HG02973 (cell line): ENCODE measurements at regions not wholly inside any gene's neighbourhood (a gene's known extent, or its start where the extent isn't known, plus 50 kb on each side); places are given as distances from the start of the nearest gene placed in this dataset.
"Not testable (repeated sequence)": the region's sequence is repeated elsewhere in the genome, so short reads cannot be mapped to it uniquely, and the experiment has no call there.

ENCODE experiments used
- ATAC-seq: cut with Tn5 transposase; IDR thresholded peaks from one replicate; pipeline ENCODE4 v1.9.1; 2021; ENCODE audit warnings: moderate library complexity; ENCODE audit not compliant: unreplicated experiment

DNA sequence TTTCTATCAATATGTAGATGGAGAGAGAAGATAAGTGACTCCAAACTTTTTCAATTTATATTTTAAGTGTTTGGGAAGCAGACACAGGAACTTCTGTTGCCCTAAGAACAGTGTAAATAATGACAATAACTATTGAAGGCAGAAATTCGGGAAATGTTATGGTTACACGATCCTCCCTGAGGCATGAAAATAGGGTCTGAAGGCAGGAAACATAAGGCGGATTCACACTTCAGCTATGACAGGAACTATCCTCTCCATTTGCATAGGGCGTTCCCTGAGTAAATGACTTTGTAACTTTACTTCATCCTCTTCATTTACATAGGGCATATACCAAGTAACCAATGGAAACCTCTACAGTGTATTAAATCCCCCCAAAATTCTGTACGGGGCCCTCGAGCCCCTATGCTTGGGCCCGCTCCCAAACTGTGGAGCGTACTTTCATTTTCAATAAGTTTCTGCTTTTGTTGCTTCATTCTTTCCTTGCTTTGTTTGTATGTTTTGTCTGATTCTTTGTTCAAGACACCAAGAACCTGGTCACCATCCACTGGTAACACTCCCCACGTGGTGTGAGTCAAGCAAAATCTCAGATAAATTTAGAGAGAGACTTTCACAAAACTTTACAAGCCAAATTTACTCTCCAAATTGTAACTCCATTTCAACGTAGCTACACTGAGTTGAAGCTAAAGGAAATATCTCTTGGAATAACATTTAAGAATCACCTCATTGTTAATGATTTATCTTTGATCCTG, 2504.3 kb downstream of the ARAP2 start:
- ATAC-seq, result no peak

DNA sequence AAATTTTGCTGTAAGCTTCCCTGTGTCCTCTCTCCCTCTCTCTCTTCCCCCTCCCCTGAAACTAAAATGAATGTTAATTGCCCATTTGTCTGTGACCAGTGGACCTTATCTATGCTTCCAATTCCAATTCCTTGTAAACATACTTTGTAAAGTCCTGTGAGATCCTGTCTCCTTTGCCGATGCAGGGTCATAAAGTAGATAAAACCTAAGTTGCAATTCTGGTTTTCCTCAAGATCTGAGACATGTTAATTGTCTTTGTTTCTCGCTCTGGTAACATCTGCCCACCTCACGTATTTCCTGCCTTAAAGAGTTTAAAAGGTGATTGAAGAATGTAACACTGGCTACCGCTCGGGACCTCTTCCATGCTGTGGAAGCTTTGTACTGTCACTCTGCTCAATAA, 2503.4 kb downstream of the ARAP2 start:
- ATAC-seq, result not testable (repeated sequence)

GRCh38 chr4:33746979-33747378, 2497.3 kb downstream of the ARAP2 start:
- no peak for ATAC-seq

GRCh38 chr4:33751050-33751449, 2493.3 kb downstream of the ARAP2 start:
- no peak for ATAC-seq

DNA sequence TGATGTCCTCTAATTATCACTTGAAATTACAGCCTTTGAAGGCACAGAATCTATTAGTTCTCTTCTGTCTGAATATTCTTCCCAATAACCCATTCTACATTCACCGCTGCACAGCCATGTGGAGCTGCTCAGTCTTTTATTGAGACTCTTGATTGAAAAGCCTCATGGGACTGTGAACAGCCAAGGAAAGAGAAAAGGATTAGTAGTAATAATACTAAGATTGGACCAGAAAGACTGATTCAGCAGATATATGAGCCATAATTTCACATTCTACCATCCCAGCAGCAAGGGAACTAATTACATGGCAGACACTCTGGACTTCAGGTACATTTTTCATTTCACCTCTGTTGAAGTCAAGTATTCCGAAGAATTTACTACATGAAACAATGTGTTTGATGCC, 2471.7 kb downstream of the ARAP2 start:
- no peak for ATAC-seq

DNA sequence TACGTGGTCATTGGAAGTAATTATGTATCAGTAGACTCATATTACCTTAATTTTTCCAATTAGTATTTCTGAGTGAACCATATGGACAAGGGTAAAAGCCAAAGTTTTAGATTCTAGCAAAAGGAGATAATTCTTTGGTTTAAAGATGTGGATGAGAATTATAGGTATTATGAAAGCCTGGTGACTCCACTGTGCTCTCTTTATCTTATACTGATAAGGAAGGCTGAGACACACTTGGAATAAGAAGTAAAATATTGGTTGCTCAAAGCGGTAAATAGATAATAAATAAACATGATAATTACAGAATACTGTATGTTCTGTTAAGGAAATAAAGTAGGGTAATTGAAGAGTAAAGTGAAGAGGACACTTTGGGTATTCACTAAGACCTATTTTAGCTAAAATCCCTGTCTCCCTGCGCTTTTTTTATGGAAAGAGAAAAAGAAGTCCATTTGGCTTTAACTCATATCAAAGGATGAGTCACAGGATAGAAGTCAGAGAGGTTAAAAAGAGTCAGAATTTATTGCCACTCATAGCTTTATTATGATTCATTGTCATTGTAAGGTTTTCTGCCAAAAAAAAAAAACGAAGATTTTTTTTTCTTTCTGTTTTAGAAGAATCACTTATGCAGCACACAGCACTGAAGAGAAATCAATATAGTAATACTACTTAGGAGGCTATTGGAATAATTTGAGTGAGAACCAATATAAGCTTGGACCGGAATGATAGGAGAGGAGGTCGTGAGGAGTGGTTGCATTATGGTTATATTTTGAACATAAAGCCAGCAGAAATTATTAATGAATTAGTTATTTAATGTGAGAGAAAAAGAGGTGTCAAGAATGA, 2463.1 kb downstream of the ARAP2 start:
- ATAC-seq, result no peak

DNA sequence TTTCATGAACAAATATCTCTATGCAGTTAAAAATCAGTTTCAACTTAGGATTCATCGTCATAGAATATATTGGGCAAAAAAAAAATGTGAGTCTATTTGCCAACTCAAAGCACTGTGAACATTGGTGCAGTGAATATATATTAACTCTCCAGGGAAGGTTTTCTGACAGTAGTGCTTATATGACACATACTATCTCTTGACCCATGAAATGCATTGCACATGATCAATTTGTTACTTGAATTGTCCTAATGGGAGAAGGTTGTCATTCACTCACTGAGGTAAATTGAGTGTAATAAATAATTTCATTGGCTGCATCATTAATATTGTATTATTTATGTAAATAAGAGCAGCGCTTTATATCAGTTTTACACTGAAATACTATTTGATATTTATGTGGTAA, 2458.5 kb downstream of the ARAP2 start:
- ATAC-seq, result no peak

DNA sequence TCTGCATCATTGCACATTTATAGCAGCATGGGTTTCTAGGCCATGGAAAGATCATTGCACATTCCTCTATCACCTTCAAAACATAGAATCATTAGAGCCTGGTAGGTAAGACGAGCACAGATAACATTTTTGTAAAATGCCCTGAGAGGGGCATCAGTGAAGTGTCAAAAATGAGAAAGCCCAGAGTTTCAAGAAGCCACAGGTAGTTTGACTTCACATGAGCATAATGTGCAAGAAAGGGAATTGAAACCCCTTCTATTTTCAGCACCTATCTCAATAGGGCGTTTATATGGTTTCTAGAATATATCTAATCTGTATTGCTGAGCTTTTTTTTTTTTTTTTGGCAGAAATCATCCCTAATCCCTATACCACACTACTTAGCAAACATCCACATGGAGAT, 2441.7 kb downstream of the ARAP2 start:
- no peak for ATAC-seq

- ATAC-seq, result no peak
Measured at GRCh38 chr4:33825685-33826084, 2418.6 kb downstream of the ARAP2 start.

DNA sequence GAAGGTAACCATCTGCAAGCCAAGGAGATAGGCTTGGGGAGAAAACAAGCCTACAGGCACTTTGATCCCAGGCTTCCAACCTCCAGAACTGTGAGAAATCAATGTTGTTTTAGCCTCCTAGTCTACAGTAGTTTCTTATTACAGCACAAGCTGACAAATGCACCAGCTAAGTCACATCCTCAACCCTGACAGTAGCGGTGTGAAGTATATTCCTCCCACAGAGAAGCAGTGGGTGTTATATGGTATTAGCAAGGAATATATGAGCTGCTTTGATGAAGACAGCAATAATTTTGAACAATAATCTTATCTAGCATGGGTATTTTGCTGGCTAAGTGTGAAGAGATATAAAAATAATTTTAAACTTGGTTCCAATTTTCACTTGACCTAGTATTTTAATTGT, 2415.0 kb downstream of the ARAP2 start:
- ATAC-seq, result not testable (repeated sequence)

DNA sequence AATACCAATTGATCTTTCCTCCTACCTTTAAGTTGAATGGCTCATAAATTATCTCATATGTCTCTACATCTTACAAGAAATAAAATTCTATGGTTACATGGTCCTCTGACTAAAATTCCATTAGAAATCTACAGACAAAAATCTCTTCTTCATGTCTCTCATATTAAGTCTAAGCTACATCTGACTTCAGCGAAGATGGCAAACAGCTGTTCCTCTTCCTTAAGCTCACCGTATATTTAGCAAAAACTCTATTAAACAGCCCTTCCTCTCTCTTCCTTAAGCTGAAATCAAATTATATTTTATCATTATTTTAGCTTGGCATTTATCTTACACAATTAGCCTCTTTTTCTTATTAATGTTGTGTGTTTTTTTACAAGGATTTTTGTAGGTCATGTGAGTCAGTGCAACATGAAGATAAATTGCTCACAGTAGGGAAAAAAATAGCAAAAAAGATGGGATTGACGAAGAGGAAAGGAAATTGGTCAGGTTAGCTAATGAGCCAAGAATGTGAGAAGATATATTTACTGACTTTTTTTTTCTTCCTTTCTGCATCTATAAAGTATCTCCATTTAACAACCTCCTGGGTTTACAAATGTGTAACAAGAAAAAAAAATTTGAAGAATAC, 2412.8 kb downstream of the ARAP2 start:
- no peak for ATAC-seq

DNA sequence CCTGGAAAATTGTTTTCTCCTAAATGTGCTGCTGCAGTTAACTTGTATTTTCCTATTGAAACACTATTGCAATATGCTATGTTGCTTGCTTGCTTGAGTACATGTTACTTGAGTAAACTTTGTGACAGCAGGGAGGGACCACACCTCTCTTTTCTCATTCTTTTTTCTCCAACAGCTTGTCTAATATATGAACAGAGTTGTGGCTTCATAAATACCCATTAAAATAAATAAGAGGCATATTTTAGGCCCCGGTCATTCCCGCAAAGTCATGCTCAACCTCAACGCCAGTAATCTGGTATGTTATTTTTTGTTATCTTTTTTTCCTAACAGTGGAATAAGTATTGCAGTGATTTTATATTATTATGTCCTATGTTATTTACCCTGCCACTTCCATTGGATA, 2408.6 kb downstream of the ARAP2 start:
- not testable (repeated sequence) for ATAC-seq

DNA sequence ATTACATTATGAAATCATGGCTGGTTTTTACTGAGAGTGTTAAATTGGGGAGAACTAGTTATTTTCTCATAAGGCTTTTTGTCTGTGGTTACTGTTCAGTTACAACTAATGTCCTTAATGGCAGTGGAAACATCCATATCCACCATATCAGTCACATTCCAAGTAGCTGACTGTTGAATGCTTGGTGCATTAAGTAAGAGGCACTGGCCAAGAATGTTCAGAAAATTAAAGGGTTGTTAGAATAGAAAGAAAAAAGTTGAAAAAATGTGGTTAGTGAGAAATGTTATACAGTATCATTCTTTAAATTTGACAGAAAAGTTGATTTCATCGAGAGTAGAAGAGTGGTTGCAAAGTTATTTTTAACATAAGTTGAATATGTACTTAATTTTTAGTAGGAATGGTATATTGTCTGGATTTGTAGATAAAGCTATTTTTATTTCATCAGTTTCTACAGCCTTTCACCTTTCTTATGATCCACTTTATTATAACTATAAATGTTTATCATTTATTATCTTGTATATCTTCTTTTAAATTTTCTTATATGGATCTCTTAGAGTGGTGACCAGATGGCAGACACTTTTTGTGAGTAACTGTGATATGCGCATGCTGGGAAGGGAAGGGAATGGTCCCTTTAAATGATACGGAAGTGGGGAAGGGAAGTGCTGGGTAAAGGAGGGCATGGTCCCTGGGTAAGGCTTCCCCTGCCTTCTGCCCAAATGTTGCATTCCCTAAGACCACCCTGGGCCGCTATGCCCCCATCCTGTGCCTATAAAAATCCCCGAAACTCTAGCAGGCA, 2407.1 kb downstream of the ARAP2 start:
- no peak for ATAC-seq

DNA sequence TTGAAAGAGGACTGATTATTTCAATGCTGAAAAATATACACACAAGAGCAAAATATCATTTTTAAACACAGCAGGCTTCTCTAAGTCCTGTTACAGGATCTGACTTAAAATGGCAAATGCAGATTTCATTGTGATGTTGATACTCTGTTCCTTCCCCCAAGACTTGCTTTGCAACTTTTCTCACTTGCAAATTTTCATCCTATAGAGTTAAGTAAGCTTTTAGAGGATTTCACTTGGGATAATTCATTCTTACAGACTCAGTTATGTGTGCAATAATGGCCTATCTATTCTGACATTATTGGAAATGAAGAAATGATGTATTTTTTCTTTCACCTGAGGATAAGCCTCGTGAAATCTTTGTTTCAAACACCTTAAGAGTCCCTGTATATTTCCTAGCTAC, 2403.2 kb downstream of the ARAP2 start:
- ATAC-seq, result no peak

DNA sequence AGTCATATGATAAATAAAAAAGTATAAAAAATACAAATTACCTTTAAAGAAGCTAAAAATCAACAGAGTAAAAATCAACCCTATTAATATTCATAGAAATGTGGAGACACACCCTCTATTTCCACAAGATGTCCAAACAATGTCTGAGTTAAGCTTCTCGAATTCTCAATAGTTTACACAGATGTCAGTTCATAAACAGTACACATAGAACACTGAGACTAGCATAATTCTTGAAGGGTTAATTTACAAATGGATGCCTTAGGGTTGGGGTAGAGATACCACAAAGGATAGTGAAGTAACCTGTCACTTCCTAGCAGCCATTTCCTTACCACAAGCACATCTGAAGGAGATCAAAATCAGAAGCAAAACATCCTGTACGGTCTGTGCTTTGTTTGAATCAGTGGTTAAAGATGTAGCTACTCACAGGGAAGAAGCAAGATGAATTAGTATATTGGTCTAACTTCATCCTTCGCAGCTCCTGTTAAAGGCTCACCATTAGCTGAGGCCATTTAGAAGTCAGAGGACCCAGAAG, 2393.9 kb downstream of the ARAP2 start:
- ATAC-seq, result no peak

GRCh38 chr4:33853670-33854069, 2390.6 kb downstream of the ARAP2 start:
- ATAC-seq, result not testable (repeated sequence)

DNA sequence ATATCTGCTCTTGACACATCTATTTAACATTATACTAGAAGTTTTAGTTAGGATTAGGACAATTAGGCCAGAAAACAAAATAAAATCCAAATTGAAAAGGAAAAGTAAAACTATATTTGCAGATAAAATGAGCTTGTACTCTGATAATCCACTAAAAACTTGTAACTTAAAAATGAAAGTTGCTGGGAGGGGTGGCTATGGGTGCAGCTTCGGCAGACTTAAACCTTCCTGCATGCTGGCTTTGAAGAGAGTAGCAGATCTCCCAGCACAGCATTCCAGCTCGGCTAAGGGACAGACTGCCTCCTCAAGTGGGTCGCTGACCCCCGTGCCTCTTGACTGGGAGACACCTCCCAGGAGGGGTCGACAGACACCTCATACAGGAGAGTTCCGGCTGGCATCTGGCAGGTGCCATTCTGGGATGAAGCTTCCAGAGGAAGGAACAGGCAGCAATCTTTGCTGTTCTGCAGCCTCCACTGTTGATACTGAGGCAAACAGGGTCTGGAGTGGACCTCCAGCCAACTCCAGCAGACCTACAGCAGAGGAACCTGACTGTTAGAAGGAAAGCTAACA, 2379.9 kb downstream of the ARAP2 start:
- no peak for ATAC-seq

DNA sequence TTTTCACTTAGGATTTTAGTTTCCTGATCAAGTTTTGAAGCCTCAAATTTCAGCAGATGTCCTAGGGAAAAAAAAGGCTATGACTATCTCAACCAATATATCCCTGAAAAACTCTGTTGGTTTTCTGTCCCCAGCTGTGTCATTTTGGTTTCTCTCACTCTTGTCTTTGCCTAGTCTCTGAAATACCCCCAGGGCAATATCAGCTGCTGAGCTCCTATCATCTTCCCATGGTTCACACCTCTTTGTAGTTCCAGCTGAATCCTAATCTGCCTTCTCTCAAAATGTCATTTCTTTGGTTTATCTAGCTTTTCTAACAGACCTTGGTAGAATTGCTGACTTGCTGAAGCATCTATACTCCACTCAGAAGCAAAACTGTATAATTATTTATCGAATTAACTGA, 2370.5 kb downstream of the ARAP2 start:
- ATAC-seq, result no peak

GRCh38 chr4:33878710-33879109, 2365.6 kb downstream of the ARAP2 start:
- ATAC-seq, result no peak

DNA sequence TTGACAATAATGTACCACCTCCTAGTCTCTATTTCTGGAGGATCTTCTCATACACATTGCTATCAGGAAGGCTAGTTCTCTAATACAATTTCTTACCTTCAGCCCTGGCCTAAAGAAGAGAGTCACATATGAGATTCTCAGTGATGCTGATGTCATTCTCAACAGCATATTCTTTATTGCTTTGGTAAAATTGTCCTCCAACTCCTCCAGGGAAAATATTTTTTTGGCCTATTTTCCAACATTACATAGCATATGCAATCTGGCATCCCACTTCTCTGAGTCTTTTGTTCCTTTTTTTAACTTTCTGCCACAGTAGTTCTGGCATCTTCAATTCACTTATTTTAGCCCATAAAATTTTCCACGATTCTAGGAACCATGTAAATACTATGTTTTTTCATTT, 2363.1 kb downstream of the ARAP2 start:
- no peak for ATAC-seq
